OCI-LY1 (cell line): ENCODE measurements at regions not wholly inside any gene's neighbourhood (a gene's known extent, or its start where the extent isn't known, plus 50 kb on each side); places are given as distances from the start of the nearest gene placed in this dataset.
"Not testable (repeated sequence)": the region's sequence is repeated elsewhere in the genome, so short reads cannot be mapped to it uniquely, and the experiment has no call there.

ENCODE experiments used
- H2AFZ ChIP-seq: fragments of 200-600 bp; sonication (generic), shearing (Covaris generic); 2 replicates; pipeline ENCODE4 v1.6.0; 2014; ENCODE audit warnings: antibody characterized with exemption, mild to moderate bottlenecking, low read length
- H3F3A ChIP-seq: fragments of 200-600 bp; sonication (generic), shearing (Covaris generic); 2 replicates; pipeline ENCODE4 v1.6.0; 2014; ENCODE audit warnings: mild to moderate bottlenecking, antibody characterized with exemption, low read length, moderate library complexity; ENCODE audit not compliant: insufficient read depth
- H3K27ac ChIP-seq: fragments of 200-600 bp; sonication (generic); 2 replicates; pipeline ENCODE4 v1.5.1; 2014; ENCODE audit warnings: low read length, mixed run types, mild to moderate bottlenecking, low read depth; ENCODE audit not compliant: poor library complexity, severe bottlenecking
- H3K27me3 ChIP-seq: fragments of 200-600 bp; sonication (generic); 2 replicates; pipeline ENCODE4 v1.6.0; 2014; ENCODE audit warnings: antibody characterized with exemption, mild to moderate bottlenecking, low read length, moderate library complexity; ENCODE audit not compliant: insufficient read depth
- H3K36me3 ChIP-seq: fragments of 200-600 bp; sonication (generic); 2 replicates; pipeline ENCODE4 v1.6.1; 2014; ENCODE audit warnings: mild to moderate bottlenecking, antibody characterized with exemption, low read length, moderate library complexity, mixed read lengths; ENCODE audit not compliant: insufficient read depth
- H3K4me1 ChIP-seq: fragments of 200-600 bp; sonication (generic); 2 replicates; pipeline ENCODE4 v1.5.1; 2014; ENCODE audit warnings: mild to moderate bottlenecking, low read length, moderate library complexity; ENCODE audit not compliant: insufficient read depth, severe bottlenecking
- H3K4me2 ChIP-seq: fragments of 200-600 bp; sonication (generic), shearing (Covaris generic); 2 replicates; pipeline ENCODE4 v1.6.1; 2014; ENCODE audit warnings: low read length
- H3K4me3 ChIP-seq: fragments of 200-600 bp; sonication (generic); 2 replicates; pipeline ENCODE4 v1.5.1; 2014; ENCODE audit warnings: low read length, low read depth, mild to moderate bottlenecking, mixed read lengths; ENCODE audit not compliant: poor library complexity, severe bottlenecking
- H3K79me2 ChIP-seq: fragments of 200-600 bp; shearing (Covaris generic); 2 replicates; pipeline ENCODE4 v1.6.1; 2016; ENCODE audit warnings: mixed run types, low read length, mixed read lengths; ENCODE audit not compliant: insufficient read depth
- H3K9ac ChIP-seq: fragments of 200-600 bp; sonication (generic), shearing (Covaris generic); 2 replicates; pipeline ENCODE4 v1.6.1; 2014; ENCODE audit warnings: mild to moderate bottlenecking, low read length, mixed read lengths
- H3K9me2 ChIP-seq: fragments of 200-600 bp; sonication (generic), shearing (Covaris generic); 2 replicates; pipeline ENCODE4 v1.6.1; 2014; ENCODE audit warnings: low read depth, mild to moderate bottlenecking, low read length, mixed read lengths
- H3K9me3 ChIP-seq: fragments of 200-600 bp; shearing (Covaris generic); 2 replicates; pipeline ENCODE4 v1.6.1; 2014; ENCODE audit warnings: low read length, mixed read lengths
- H4K20me1 ChIP-seq: fragments of 200-600 bp; sonication (generic), shearing (Covaris generic); 2 replicates; pipeline ENCODE4 v1.6.0; 2016; ENCODE audit warnings: mild to moderate bottlenecking, low read length; ENCODE audit not compliant: insufficient read depth
- EZH2 ChIP-seq: fragments of 200-600 bp; sonication (generic), shearing (Covaris generic); IDR thresholded peaks from 2 replicates; pipeline ENCODE4 v1.8.0; 2017; ENCODE audit warnings: borderline replicate concordance, mixed run types, mild to moderate bottlenecking, antibody characterized with exemption, low read length, moderate library complexity, mixed read lengths
- TF ChIP-seq, protein P1 (sequence below): fragments of 200-600 bp; sonication (generic), shearing (Covaris generic); IDR thresholded peaks from 2 replicates; pipeline ENCODE4 v1.5.1; 2017; ENCODE audit warnings: mild to moderate bottlenecking, antibody characterized with exemption, low read length, moderate library complexity, mixed read lengths

DNA sequence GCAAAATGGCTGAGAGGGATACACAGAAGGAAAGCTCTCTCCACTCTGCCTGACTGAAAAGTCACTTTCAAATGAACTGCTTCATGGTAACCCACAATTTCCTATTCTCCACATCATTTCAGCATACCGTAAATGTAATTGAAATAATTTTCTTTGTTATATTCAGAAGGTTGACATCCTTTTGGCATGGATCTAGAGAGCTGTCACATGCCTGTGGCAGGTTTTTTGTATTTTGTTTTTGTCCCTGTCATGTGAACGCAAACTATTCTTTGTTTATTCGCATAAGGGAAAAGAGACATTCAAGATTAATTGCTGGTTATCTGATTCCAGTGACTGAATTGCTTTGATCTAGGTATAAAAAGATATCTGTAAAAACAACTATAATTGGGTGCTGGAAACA is 1808.1 kb downstream of the NCAM2 start:
- Histone ChIP-seq H3K79me2 (no peaks in the 10 kb centered on the region), H3K4me3 (no peak overlapping the region), H3K9me3 (no peaks in the 10 kb centered on the region), H3K4me2 (no peak overlapping the region), H3F3A (no peaks in the 10 kb centered on the region), H3K27me3 (no peaks in the 10 kb centered on the region), H3K9ac (no peak overlapping the region), H2AFZ (no peak overlapping the region), H3K36me3 (no peaks in the 10 kb centered on the region), H3K9me2 (no peaks in the 10 kb centered on the region), H3K4me1 (no peaks in the 10 kb centered on the region), H4K20me1 (no peaks in the 10 kb centered on the region), H3K27ac (no peak overlapping the region)
- no peak for TF ChIP-seq EZH2
- TF ChIP-seq, protein P1, sequence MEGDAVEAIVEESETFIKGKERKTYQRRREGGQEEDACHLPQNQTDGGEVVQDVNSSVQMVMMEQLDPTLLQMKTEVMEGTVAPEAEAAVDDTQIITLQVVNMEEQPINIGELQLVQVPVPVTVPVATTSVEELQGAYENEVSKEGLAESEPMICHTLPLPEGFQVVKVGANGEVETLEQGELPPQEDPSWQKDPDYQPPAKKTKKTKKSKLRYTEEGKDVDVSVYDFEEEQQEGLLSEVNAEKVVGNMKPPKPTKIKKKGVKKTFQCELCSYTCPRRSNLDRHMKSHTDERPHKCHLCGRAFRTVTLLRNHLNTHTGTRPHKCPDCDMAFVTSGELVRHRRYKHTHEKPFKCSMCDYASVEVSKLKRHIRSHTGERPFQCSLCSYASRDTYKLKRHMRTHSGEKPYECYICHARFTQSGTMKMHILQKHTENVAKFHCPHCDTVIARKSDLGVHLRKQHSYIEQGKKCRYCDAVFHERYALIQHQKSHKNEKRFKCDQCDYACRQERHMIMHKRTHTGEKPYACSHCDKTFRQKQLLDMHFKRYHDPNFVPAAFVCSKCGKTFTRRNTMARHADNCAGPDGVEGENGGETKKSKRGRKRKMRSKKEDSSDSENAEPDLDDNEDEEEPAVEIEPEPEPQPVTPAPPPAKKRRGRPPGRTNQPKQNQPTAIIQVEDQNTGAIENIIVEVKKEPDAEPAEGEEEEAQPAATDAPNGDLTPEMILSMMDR, result no peak

- no peaks in the 10 kb centered on the region for H3K36me3 ChIP-seq
- no peaks in the 10 kb centered on the region for H4K20me1 ChIP-seq
These were observed 1815.0 kb downstream of the NCAM2 start for GRCh38 chr21:22813201-22813600.

DNA sequence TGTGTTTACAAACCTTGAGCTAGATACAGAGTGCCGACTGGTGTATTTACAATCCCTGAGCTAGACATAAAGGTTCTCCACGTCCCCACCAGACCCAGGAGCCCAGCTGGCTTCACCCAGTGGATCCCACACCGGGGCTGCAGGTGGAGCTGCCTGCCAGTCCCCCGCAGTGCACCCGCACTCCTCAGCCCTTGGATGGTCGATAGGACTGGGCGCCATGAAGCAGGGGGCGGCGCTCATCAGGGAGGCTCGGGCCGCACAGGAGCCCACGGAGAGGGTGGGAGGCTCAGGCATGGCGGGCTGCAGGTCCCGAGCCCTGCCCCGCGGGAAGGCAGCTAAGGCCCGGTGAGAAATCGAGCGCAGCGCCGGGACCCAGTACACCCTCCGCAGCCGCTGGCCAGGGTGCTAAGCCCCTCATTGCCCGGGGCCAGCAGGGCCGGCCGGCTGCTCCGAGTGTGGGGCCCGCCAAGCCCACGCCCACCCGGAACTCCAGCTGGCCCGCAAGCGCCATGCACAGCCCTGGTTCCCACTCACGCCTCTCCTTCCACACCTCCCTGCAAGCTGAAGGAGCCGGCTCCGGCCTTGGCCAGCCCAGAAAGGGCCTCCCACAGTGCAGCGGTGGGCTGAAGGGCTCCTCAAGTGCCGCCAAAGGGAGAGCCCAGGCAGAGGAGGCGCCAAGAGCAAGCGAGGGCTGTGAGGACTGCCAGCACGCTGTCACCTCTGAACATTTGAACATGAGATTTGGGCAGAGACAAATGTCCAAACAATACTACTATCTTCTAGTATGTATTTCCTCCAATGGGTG is 1820.7 kb downstream of the NCAM2 start:
- H3K4me3 ChIP-seq, H3K79me2 ChIP-seq, H3K4me2 ChIP-seq, H3F3A ChIP-seq, H4K20me1 ChIP-seq, H3K27me3 ChIP-seq, H2AFZ ChIP-seq, H3K9ac ChIP-seq, H3K36me3 ChIP-seq, H3K9me2 ChIP-seq, H3K4me1 ChIP-seq, H3K9me3 ChIP-seq, H3K27ac ChIP-seq: not testable (repeated sequence)

More at GRCh38 chr21:22813201-22813600, 1815.0 kb downstream of the NCAM2 start:
- H3F3A ChIP-seq, result no peaks in the 10 kb centered on the region
- no peak overlapping the region for H2AFZ ChIP-seq
- no peaks in the 10 kb centered on the region for H3K4me1 ChIP-seq
- TF ChIP-seq, protein P1, result no peak
- TF ChIP-seq EZH2, result no peak
- H3K4me3 ChIP-seq, result no peak overlapping the region
- H3K27me3 ChIP-seq, result no peaks in the 10 kb centered on the region
- no peak overlapping the region for H3K4me2 ChIP-seq
- no peaks in the 10 kb centered on the region for H3K9me3 ChIP-seq
- no peaks in the 10 kb centered on the region for H3K79me2 ChIP-seq
- no peak overlapping the region for H3K9ac ChIP-seq
- H3K9me2 ChIP-seq, result no peaks in the 10 kb centered on the region
- no peak overlapping the region for H3K27ac ChIP-seq

GRCh38 chr21:22827422-22827821 is 1829.2 kb downstream of the NCAM2 start:
- H3K9me2 ChIP-seq, result no peaks in the 10 kb centered on the region
- H3K27ac ChIP-seq, result no peak overlapping the region
- no peak overlapping the region for H3K4me3 ChIP-seq
- no peaks in the 10 kb centered on the region for H3K79me2 ChIP-seq
- H3K9ac ChIP-seq, result no peak overlapping the region
- H4K20me1 ChIP-seq, result no peaks in the 10 kb centered on the region
- no peaks in the 10 kb centered on the region for H3K4me1 ChIP-seq
- TF ChIP-seq, protein P1, result no peak
- no peak for TF ChIP-seq EZH2
- H3K27me3 ChIP-seq, result no peaks in the 10 kb centered on the region
- H2AFZ ChIP-seq, result no peak overlapping the region
- H3K36me3 ChIP-seq, result no peaks in the 10 kb centered on the region
- H3F3A ChIP-seq, result no peaks in the 10 kb centered on the region
- no peak overlapping the region for H3K4me2 ChIP-seq
- H3K9me3 ChIP-seq, result peaks cover 5% of the 10 kb centered on the region
